H1 (cell line): ENCODE measurements at regions not wholly inside any gene's neighbourhood (a gene's known extent, or its start where the extent isn't known, plus 50 kb on each side); places are given as distances from the start of the nearest gene placed in this dataset.
A peak's percentile ranks its signal among the peaks of the same experiment; 100 is the strongest.

Experiments
- CTCF ChIA-PET: fragments of 300-600 bp; sonication (Branson Sonifier 250); formaldehyde crosslinking; loops from one replicate; lab custom pipeline; 2021; ENCODE audit not compliant: partially characterized antibody; lab: Charles Lee
- POLR2A ChIA-PET: fragments of 300-600 bp; sonication (Branson Sonifier 250); formaldehyde crosslinking; loops from one replicate; lab custom pipeline; 2021; ENCODE audit warnings: inconsistent platforms; ENCODE audit not compliant: partially characterized antibody; lab: Charles Lee
- DNase-seq, 2 experiments: peaks; one replicate each; pipeline versions ENCODE4 v3.0.0 to v3.0.0-alpha.2; 2010 to 2022; ENCODE audit warnings: low spot score in 2 of 2, low read depth in 1 of 2, mixed read lengths in 1 of 2
- FAIRE-seq: peaks from 2 replicates; lab custom pipeline; 2011; peaks lifted over from hg19 to GRCh38; lab: Jason Lieb, UNC
- H2AFZ ChIP-seq: 2 replicates; pipeline ENCODE4 v1.8.1; 2012; ENCODE audit warnings: low read length, inconsistent platforms
- H2AK5ac ChIP-seq: 2 replicates; pipeline ENCODE4 v1.6.1; 2013; ENCODE audit warnings: low read depth, low read length
- H2BK120ac ChIP-seq: replicated peaks from 2 replicates; pipeline ENCODE3; 2013; ENCODE audit warnings: low read depth, low read length, inconsistent platforms
- H2BK12ac ChIP-seq: 2 replicates; pipeline ENCODE4 v1.6.1; 2013; ENCODE audit warnings: low read depth, low read length
- H2BK15ac ChIP-seq: 2 replicates; pipeline ENCODE4 v1.6.1; 2013; ENCODE audit warnings: low read length
- H2BK20ac ChIP-seq: 2 replicates; pipeline ENCODE4 v1.6.1; 2013; ENCODE audit warnings: low read length
- H2BK5ac ChIP-seq: 2 replicates; pipeline ENCODE4 v1.6.1; 2013; ENCODE audit warnings: low read depth, low read length
- H3K14ac ChIP-seq: 2 replicates; pipeline ENCODE4 v1.6.1; 2013; ENCODE audit warnings: inconsistent platforms; ENCODE audit not compliant: insufficient read length
- H3K18ac ChIP-seq: 2 replicates; pipeline ENCODE4 v1.6.1; 2013; ENCODE audit warnings: low read length; ENCODE audit errors: extremely low read depth
- H3K23ac ChIP-seq: 2 replicates; pipeline ENCODE4 v1.6.1; 2013; ENCODE audit warnings: inconsistent platforms; ENCODE audit not compliant: insufficient read length
- H3K23me2 ChIP-seq: 2 replicates; pipeline ENCODE4 v1.6.1; 2013; ENCODE audit warnings: low read depth, low read length
- H3K27ac ChIP-seq: 2 replicates; pipeline ENCODE4 v1.6.1; 2011; ENCODE audit warnings: low read depth, low read length, inconsistent platforms
- H3K27me3 ChIP-seq, 4 experiments: replicated peaks in 1 of 4; 1 replicate in 1 of 4; 2 replicates in 3 of 4; pipeline versions ENCODE4 v1.6.1 to v1.8.1; 2011 to 2013; ENCODE audit warnings: low read length in 3 of 4, mild to moderate bottlenecking in 3 of 4, inconsistent platforms in 2 of 4, mixed read lengths in 2 of 4, moderate library complexity in 1 of 4; ENCODE audit not compliant: control insufficient read depth in 3 of 4, insufficient read depth in 3 of 4; ENCODE audit errors: extremely low read depth in 1 of 4
- H3K36me3 ChIP-seq, 4 experiments: 2 replicates each; pipeline versions ENCODE4 v1.6.1 to v1.8.1; 2011 to 2013; ENCODE audit warnings: mild to moderate bottlenecking in 4 of 4, low read length in 3 of 4, moderate library complexity in 2 of 4, control low read depth in 1 of 4, inconsistent platforms in 1 of 4; ENCODE audit not compliant: insufficient read depth in 4 of 4, control insufficient read depth in 2 of 4
- H3K4ac ChIP-seq: replicated peaks from 2 replicates; pipeline ENCODE3; 2013; ENCODE audit warnings: low read length, low read depth, mixed read lengths, inconsistent platforms; ENCODE audit not compliant: insufficient read length
- H3K4me1 ChIP-seq, 4 experiments: replicated peaks in 1 of 4; 1 replicate in 1 of 4; 2 replicates in 3 of 4; pipeline versions ENCODE4 v1.6.1 to v1.8.1; 2011 to 2013; ENCODE audit warnings: low read length in 3 of 4, inconsistent platforms in 2 of 4, mixed read lengths in 1 of 4; ENCODE audit not compliant: insufficient read depth in 4 of 4, control insufficient read depth in 3 of 4
- H3K4me2 ChIP-seq, 2 experiments: 2 replicates each; pipeline versions ENCODE4 v1.6.1 to v1.8.1; 2011 to 2013; ENCODE audit warnings: low read depth in 2 of 2, low read length in 2 of 2, control low read depth in 1 of 2, inconsistent platforms in 1 of 2, mild to moderate bottlenecking in 1 of 2; ENCODE audit not compliant: insufficient read depth in 1 of 2
- H3K4me3 ChIP-seq, 4 experiments: fragments of 200-600, 300-600 bp in 1 of 4; sonication (generic), shearing (Covaris generic), sonication (Bioruptor Twin) in 1 of 4; 2 replicates each; pipeline versions ENCODE4 v1.5.1 to v1.8.1; 2011 to 2016; ENCODE audit warnings: low read length in 4 of 4, low read depth in 3 of 4, control low read depth in 2 of 4, inconsistent platforms in 2 of 4, mild to moderate bottlenecking in 2 of 4, mixed read lengths in 1 of 4, moderate library complexity in 1 of 4; ENCODE audit not compliant: insufficient read depth in 2 of 4; ENCODE audit errors: extremely low read depth in 1 of 4
- H3K56ac ChIP-seq: replicated peaks from 2 replicates; pipeline ENCODE3; 2013; ENCODE audit warnings: low read depth, mild to moderate bottlenecking, mixed read lengths, low read length, inconsistent platforms; ENCODE audit not compliant: insufficient read length
- H3K79me1 ChIP-seq: 2 replicates; pipeline ENCODE4 v1.6.1; 2013; ENCODE audit warnings: low read depth, low read length, control low read depth
- H3K79me2 ChIP-seq, 2 experiments: 2 replicates each; pipeline versions ENCODE4 v1.6.1 to v1.8.1; 2012 to 2013; ENCODE audit warnings: low read length in 2 of 2, mild to moderate bottlenecking in 2 of 2, inconsistent platforms in 1 of 2; ENCODE audit not compliant: insufficient read depth in 2 of 2, control insufficient read depth in 1 of 2
- H3K9ac ChIP-seq, 4 experiments: replicated peaks in 1 of 4; 1 replicate in 1 of 4; 2 replicates in 3 of 4; pipeline versions ENCODE4 v1.6.1 to v1.8.1; 2011 to 2013; ENCODE audit warnings: low read depth in 3 of 4, low read length in 3 of 4, control low read depth in 2 of 4, mild to moderate bottlenecking in 2 of 4, moderate library complexity in 2 of 4, inconsistent platforms in 1 of 4; ENCODE audit errors: extremely low read depth in 1 of 4
- H3K9me3 ChIP-seq, 2 experiments: 2 replicates each; pipeline versions ENCODE4 v1.6.1 to v1.8.1; 2012 to 2013; ENCODE audit warnings: mild to moderate bottlenecking in 2 of 2, moderate library complexity in 2 of 2, control low read depth in 1 of 2, inconsistent platforms in 1 of 2, low read depth in 1 of 2, low read length in 1 of 2, mixed read lengths in 1 of 2; ENCODE audit not compliant: insufficient read depth in 2 of 2
- H4K20me1 ChIP-seq, 2 experiments: replicated peaks in 1 of 2; 2 replicates each; pipeline versions ENCODE3 to v1.8.1; 2011 to 2013; ENCODE audit warnings: inconsistent platforms in 2 of 2, low read length in 2 of 2, mild to moderate bottlenecking in 1 of 2; ENCODE audit not compliant: insufficient read depth in 2 of 2, control insufficient read depth in 1 of 2
- H4K5ac ChIP-seq: 2 replicates; pipeline ENCODE4 v1.6.1; 2013; ENCODE audit warnings: low read length, low read depth, mixed read lengths, inconsistent platforms; ENCODE audit not compliant: insufficient read length
- H4K8ac ChIP-seq: 2 replicates; pipeline ENCODE4 v1.8.0; 2013; ENCODE audit warnings: mild to moderate bottlenecking, moderate library complexity, low read length, inconsistent platforms; ENCODE audit not compliant: insufficient read depth; ENCODE audit errors: extremely low read depth
- H4K91ac ChIP-seq: replicated peaks from 2 replicates; pipeline ENCODE3; 2013; ENCODE audit warnings: low read length, mixed read lengths, inconsistent platforms; ENCODE audit not compliant: insufficient read length
- EP300 ChIP-seq, 2 experiments: IDR thresholded peaks; 1 replicate in 1 of 2; 2 replicates in 1 of 2; pipeline ENCODE4 v1.6.1; 2011 to 2012; ENCODE audit warnings: low read depth in 2 of 2, low read length in 2 of 2, mild to moderate bottlenecking in 2 of 2, borderline replicate concordance in 1 of 2, inconsistent platforms in 1 of 2, moderate library complexity in 1 of 2
- GABPA ChIP-seq: IDR thresholded peaks from 2 replicates; pipeline ENCODE4 v1.6.1; 2011; ENCODE audit warnings: mild to moderate bottlenecking, low read length, moderate library complexity, borderline replicate concordance; ENCODE audit not compliant: insufficient read depth
- HDAC6 ChIP-seq: IDR thresholded peaks from one replicate; pipeline ENCODE4 v1.7.1; 2012; ENCODE audit warnings: low read depth, mild to moderate bottlenecking, inconsistent platforms, low read length, moderate library complexity
- JUND ChIP-seq: IDR thresholded peaks from 2 replicates; pipeline ENCODE4 v1.6.1; 2011; ENCODE audit warnings: mild to moderate bottlenecking, improper control_type of control experiment, low read length
- KDM1A ChIP-seq: fragments of 200-600, 300-600 bp; sonication (generic); IDR thresholded peaks from 2 replicates; pipeline ENCODE4 v1.7.1; 2016; ENCODE audit warnings: mild to moderate bottlenecking, low read length, borderline replicate concordance
- PHF8 ChIP-seq: fragments of 200-600 bp; sonication (generic); conservative IDR thresholded peaks from 2 replicates; pipeline ENCODE4 v1.7.1; 2012; ENCODE audit warnings: low read depth, mild to moderate bottlenecking, inconsistent platforms, low read length, moderate library complexity
- POLR2AphosphoS5 ChIP-seq: IDR thresholded peaks from 2 replicates; pipeline ENCODE4 v1.6.1; 2011; ENCODE audit warnings: low read depth, low read length
- RFX5 ChIP-seq: IDR thresholded peaks from 2 replicates; pipeline ENCODE4 v1.6.1; 2011; ENCODE audit warnings: low read depth, low read length, improper control_type of control experiment, borderline replicate concordance
- RXRA ChIP-seq: IDR thresholded peaks from 2 replicates; pipeline ENCODE4 v1.6.1; 2011; ENCODE audit warnings: low read depth, mild to moderate bottlenecking, low read length, moderate library complexity; ENCODE audit not compliant: insufficient read depth
- WGBS, 2 experiments: shearing (Covaris generic) in 1 of 2; methylation state at CpG; one replicate each; pipeline versions ENCODE4 v1.1.6 to v1.1.7; 2013 to 2015; ENCODE audit warnings: low lambda C conversion rate in 2 of 2, mixed read lengths in 2 of 2, inconsistent platforms in 1 of 2, low coverage in 1 of 2, missing lambda C conversion rate in 1 of 2; ENCODE audit not compliant: insufficient replicate concordance in 2 of 2, insufficient coverage in 1 of 2, insufficient read length in 1 of 2; ENCODE audit errors: extremely low coverage in 1 of 2, missing lambda C conversion rate in 1 of 2; 5-methylcytosine and 5-hydroxymethylcytosine counted together
- TF ChIP-seq, protein P1 (sequence below), 3 experiments: IDR thresholded peaks; 1 replicate in 2 of 3; 2 replicates in 1 of 3; pipeline versions ENCODE4 v1.5.1 to v1.6.1; 2011; ENCODE audit warnings: low read length in 3 of 3, mild to moderate bottlenecking in 3 of 3, inconsistent platforms in 2 of 3, low read depth in 1 of 3, moderate library complexity in 1 of 3; ENCODE audit not compliant: insufficient read depth in 1 of 3; ENCODE audit errors: control extremely low read depth in 1 of 3

DNA sequence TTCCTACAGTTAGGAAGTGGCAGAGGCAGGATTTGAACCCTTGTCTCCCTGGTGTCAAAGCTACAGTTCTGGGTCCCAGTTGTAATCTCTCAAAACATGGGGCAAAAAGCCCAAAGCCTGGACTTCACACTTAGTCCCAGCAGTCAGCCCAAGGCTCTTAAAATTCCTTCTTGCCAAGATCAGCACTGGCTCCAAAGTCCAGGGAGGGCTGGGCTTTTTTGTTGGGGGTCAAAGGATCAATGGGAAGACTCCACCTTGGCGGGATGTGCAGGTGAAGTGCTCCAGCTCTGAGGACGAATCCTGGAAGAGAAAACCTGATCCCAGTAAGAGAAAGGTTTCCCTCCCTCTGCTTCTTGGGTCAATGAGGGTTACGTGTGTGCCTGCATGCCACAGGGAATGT is 195.5 kb downstream of the HAPSTR1 start:
- no peak overlapping the region for H2AK5ac ChIP-seq
- H3K36me3 ChIP-seq: no peaks in the 10 kb centered on the region
- H2BK15ac ChIP-seq: no peak overlapping the region
- no peaks in the 10 kb centered on the region for H3K79me1 ChIP-seq
- H3K4me2 ChIP-seq: no peak overlapping the region
- H4K8ac ChIP-seq: no peak overlapping the region
- no peak overlapping the region for H2AFZ ChIP-seq
- ChIA-PET CTCF (interaction anchor here (2.0 kb wide), 1 partner anchor 31 kb away, joined by 8 read pairs; no protein-coding TSS in a partner anchor), POLR2A (no interaction called here)
- no peak for DNase-seq
- 0 out of 2 replicates have a peak overlapping the region, but pooled peaks have one; percentile 60 for H2BK12ac ChIP-seq
- no peak overlapping the region for H3K18ac ChIP-seq
- no peaks in the 10 kb centered on the region for H3K23me2 ChIP-seq
- H3K9ac ChIP-seq: no peak overlapping the region
- H3K4me3 ChIP-seq: no peak overlapping the region
- no peak overlapping the region for H2BK120ac ChIP-seq
- no peaks in the 10 kb centered on the region; a peak in 1 of 7 replicates for H3K4me1 ChIP-seq
- 83% methylated on average over 3 of the region's 3 CpGs; no CpG with 5 or more reads in 1 of the 2 experiments for WGBS, 2 experiments
- no peak overlapping the region for H3K56ac ChIP-seq
- FAIRE-seq: no peak
- no peak overlapping the region for H3K23ac ChIP-seq
- no peaks in the 10 kb centered on the region for H4K20me1 ChIP-seq
- H3K9me3 ChIP-seq: no peaks in the 10 kb centered on the region
- no peak overlapping the region for H3K14ac ChIP-seq
- H4K91ac ChIP-seq: no peak overlapping the region
- H3K27me3 ChIP-seq: no peaks in the 10 kb centered on the region
- no peaks in the 10 kb centered on the region for H3K79me2 ChIP-seq
- H4K5ac ChIP-seq: no peak overlapping the region
- H3K27ac ChIP-seq: no peak overlapping the region
- no peak overlapping the region for H3K4ac ChIP-seq
- H2BK20ac ChIP-seq: no peak overlapping the region
- no peak overlapping the region for H2BK5ac ChIP-seq
- no peak for TF ChIP-seq POLR2AphosphoS5
- TF ChIP-seq GABPA: no peak
- TF ChIP-seq RFX5: no peak
- no peak for TF ChIP-seq KDM1A
- no peak for TF ChIP-seq RXRA
- no peak for TF ChIP-seq EP300 (IDR thresholded peaks at IDR 0.05; ENCODE audit: borderline replicate concordance in 1 of 2, low read depth in 2 of 2, low read length in 2 of 2)
- TF ChIP-seq PHF8: no peak
- no peak for TF ChIP-seq JUND
- no peak for TF ChIP-seq HDAC6
- TF ChIP-seq, protein P1, sequence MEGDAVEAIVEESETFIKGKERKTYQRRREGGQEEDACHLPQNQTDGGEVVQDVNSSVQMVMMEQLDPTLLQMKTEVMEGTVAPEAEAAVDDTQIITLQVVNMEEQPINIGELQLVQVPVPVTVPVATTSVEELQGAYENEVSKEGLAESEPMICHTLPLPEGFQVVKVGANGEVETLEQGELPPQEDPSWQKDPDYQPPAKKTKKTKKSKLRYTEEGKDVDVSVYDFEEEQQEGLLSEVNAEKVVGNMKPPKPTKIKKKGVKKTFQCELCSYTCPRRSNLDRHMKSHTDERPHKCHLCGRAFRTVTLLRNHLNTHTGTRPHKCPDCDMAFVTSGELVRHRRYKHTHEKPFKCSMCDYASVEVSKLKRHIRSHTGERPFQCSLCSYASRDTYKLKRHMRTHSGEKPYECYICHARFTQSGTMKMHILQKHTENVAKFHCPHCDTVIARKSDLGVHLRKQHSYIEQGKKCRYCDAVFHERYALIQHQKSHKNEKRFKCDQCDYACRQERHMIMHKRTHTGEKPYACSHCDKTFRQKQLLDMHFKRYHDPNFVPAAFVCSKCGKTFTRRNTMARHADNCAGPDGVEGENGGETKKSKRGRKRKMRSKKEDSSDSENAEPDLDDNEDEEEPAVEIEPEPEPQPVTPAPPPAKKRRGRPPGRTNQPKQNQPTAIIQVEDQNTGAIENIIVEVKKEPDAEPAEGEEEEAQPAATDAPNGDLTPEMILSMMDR (IDR thresholded peaks at IDR 0.05; ENCODE audit: control extremely low read depth in 1 of 3, insufficient read depth in 1 of 3, low read depth in 1 of 3, low read length in 3 of 3): no peak
